H9 (cell line): ENCODE measurements at regions not wholly inside any gene's neighbourhood (a gene's known extent, or its start where the extent isn't known, plus 50 kb on each side); places are given as distances from the start of the nearest gene placed in this dataset.

Experiments used
- DNase-seq: peaks from one replicate; pipeline ENCODE4 v3.0.0-alpha.2; 2017
- H2AFZ ChIP-seq: one replicate; pipeline ENCODE4 v1.6.1; 2013; ENCODE audit warnings: mild to moderate bottlenecking, low read length, control low read depth, moderate library complexity
- H2AK5ac ChIP-seq: 2 replicates; pipeline ENCODE4 v1.6.1; 2013; ENCODE audit warnings: low read length, control low read depth, mixed read lengths; ENCODE audit not compliant: insufficient read length
- H2BK120ac ChIP-seq: one replicate; pipeline ENCODE4 v1.6.1; 2013; ENCODE audit warnings: low read depth, mild to moderate bottlenecking, low read length, control low read depth, inconsistent platforms; ENCODE audit not compliant: poor library complexity, severe bottlenecking
- H2BK12ac ChIP-seq: 2 replicates; pipeline ENCODE4 v1.6.1; 2013; ENCODE audit warnings: low read length, control low read depth, mixed read lengths, low read depth; ENCODE audit not compliant: insufficient read length
- H2BK15ac ChIP-seq: 2 replicates; pipeline ENCODE4 v1.6.1; 2013; ENCODE audit warnings: low read depth, low read length, control low read depth
- H2BK20ac ChIP-seq: one replicate; pipeline ENCODE4 v1.6.1; 2013; ENCODE audit warnings: low read depth, mild to moderate bottlenecking, low read length, control low read depth, inconsistent platforms; ENCODE audit not compliant: poor library complexity, severe bottlenecking
- H2BK5ac ChIP-seq: 2 replicates; pipeline ENCODE4 v1.6.1; 2013; ENCODE audit warnings: low read length, control low read depth, mixed read lengths; ENCODE audit not compliant: insufficient read length
- H3K14ac ChIP-seq: 2 replicates; pipeline ENCODE4 v1.6.1; 2013; ENCODE audit warnings: low read length, control low read depth; ENCODE audit not compliant: insufficient read depth
- H3K18ac ChIP-seq: 2 replicates; pipeline ENCODE4 v1.6.1; 2013; ENCODE audit warnings: low read depth, mild to moderate bottlenecking, mixed read lengths, low read length, control low read depth; ENCODE audit not compliant: insufficient read length
- H3K23ac ChIP-seq: 2 replicates; pipeline ENCODE4 v1.6.1; 2013; ENCODE audit warnings: low read length, control low read depth, mixed read lengths, low read depth; ENCODE audit not compliant: insufficient read length
- H3K23me2 ChIP-seq: 2 replicates; pipeline ENCODE4 v1.6.1; 2013; ENCODE audit warnings: low read depth, mild to moderate bottlenecking, mixed read lengths, low read length, control low read depth; ENCODE audit not compliant: insufficient read length, poor library complexity, severe bottlenecking
- H3K27ac ChIP-seq: 2 replicates; pipeline ENCODE4 v1.5.1; 2013; ENCODE audit warnings: low read length, control low read depth, mixed read lengths, low read depth; ENCODE audit not compliant: insufficient read length
- H3K27me3 ChIP-seq: 2 replicates; pipeline ENCODE4 v1.6.1; 2013; ENCODE audit warnings: low read length, control low read depth, inconsistent platforms; ENCODE audit not compliant: insufficient read depth
- H3K4ac ChIP-seq: 2 replicates; pipeline ENCODE4 v1.6.1; 2013; ENCODE audit warnings: low read depth, mild to moderate bottlenecking, control low read depth, inconsistent platforms, low read length, moderate library complexity
- H3K4me1 ChIP-seq: 2 replicates; pipeline ENCODE4 v1.6.1; 2013; ENCODE audit warnings: low read length, control low read depth, inconsistent platforms; ENCODE audit not compliant: insufficient read depth
- H3K4me2 ChIP-seq: 2 replicates; pipeline ENCODE4 v1.6.1; 2013; ENCODE audit warnings: low read length, control low read depth, mixed read lengths; ENCODE audit not compliant: insufficient read length, insufficient read depth
- H3K56ac ChIP-seq: 2 replicates; pipeline ENCODE4 v1.6.1; 2013; ENCODE audit warnings: low read depth, mild to moderate bottlenecking, mixed read lengths, low read length, control low read depth; ENCODE audit not compliant: insufficient read length
- H3K79me1 ChIP-seq: 2 replicates; pipeline ENCODE4 v1.6.1; 2013; ENCODE audit warnings: low read depth, mild to moderate bottlenecking, moderate library complexity, low read length, control low read depth, inconsistent platforms; ENCODE audit not compliant: insufficient read depth, poor library complexity, severe bottlenecking
- H3K79me2 ChIP-seq: 2 replicates; pipeline ENCODE4 v1.6.1; 2013; ENCODE audit warnings: low read length, control low read depth, inconsistent platforms; ENCODE audit not compliant: insufficient read depth
- H3K9ac ChIP-seq: 2 replicates; pipeline ENCODE4 v1.6.1; 2013; ENCODE audit warnings: low read length, control low read depth, mixed read lengths; ENCODE audit not compliant: insufficient read length; ENCODE audit errors: extremely low read depth
- H3K9me3 ChIP-seq: one replicate; pipeline ENCODE4 v1.6.1; 2013; ENCODE audit warnings: low read depth, low read length, inconsistent platforms; ENCODE audit not compliant: control insufficient read depth
- H3T11ph ChIP-seq: one replicate; pipeline ENCODE4 v1.6.1; 2013; ENCODE audit warnings: mild to moderate bottlenecking, low read length, control low read depth, inconsistent platforms
- H4K20me1 ChIP-seq: one replicate; pipeline ENCODE4 v1.6.1; 2013; ENCODE audit not compliant: control insufficient read depth, insufficient read length, insufficient read depth
- H4K5ac ChIP-seq: 2 replicates; pipeline ENCODE4 v1.6.1; 2013; ENCODE audit warnings: low read depth, mild to moderate bottlenecking, mixed read lengths, low read length, control low read depth; ENCODE audit not compliant: insufficient read length
- H4K8ac ChIP-seq: replicated peaks from 2 replicates; pipeline ENCODE4 v1.6.1; 2013; ENCODE audit warnings: low read length, control low read depth, mixed read lengths, low read depth; ENCODE audit not compliant: insufficient read length
- H4K91ac ChIP-seq: 2 replicates; pipeline ENCODE4 v1.6.1; 2013; ENCODE audit warnings: low read depth, mild to moderate bottlenecking, moderate library complexity, mixed read lengths, low read length, control low read depth; ENCODE audit not compliant: insufficient read length
- H3K27ac Mint-ChIP-seq, 3 experiments: 2 replicates in 2 of 3; 3 replicates in 1 of 3; pipeline ENCODE4 v1.8.0; 2020 to 2021; ENCODE audit warnings: mixed read lengths in 3 of 3, mild to moderate bottlenecking in 1 of 3, moderate library complexity in 1 of 3
- H3K27me3 Mint-ChIP-seq: 2 replicates; pipeline ENCODE4 v1.8.0; 2021; ENCODE audit warnings: low read depth, mild to moderate bottlenecking, moderate library complexity, mixed read lengths
- H3K36me3 Mint-ChIP-seq, 3 experiments: 2 replicates in 2 of 3; 3 replicates in 1 of 3; pipeline ENCODE4 v1.8.0; 2020 to 2021; ENCODE audit warnings: low read depth in 3 of 3, mixed read lengths in 3 of 3; ENCODE audit not compliant: insufficient read depth in 1 of 3
- H3K4me1 Mint-ChIP-seq, 2 experiments: 2 replicates each; pipeline ENCODE4 v1.8.0; 2020; ENCODE audit warnings: mixed read lengths in 2 of 2
- H3K4me3 Mint-ChIP-seq, 2 experiments: 2 replicates in 1 of 2; 3 replicates in 1 of 2; pipeline ENCODE4 v1.8.0; 2020 to 2021; ENCODE audit warnings: mild to moderate bottlenecking in 2 of 2, mixed read lengths in 2 of 2, moderate library complexity in 1 of 2
- H3K9me3 Mint-ChIP-seq, 2 experiments: 2 replicates in 1 of 2; 3 replicates in 1 of 2; pipeline ENCODE4 v1.8.0; 2020; ENCODE audit warnings: mild to moderate bottlenecking in 2 of 2, mixed read lengths in 2 of 2, moderate library complexity in 1 of 2
- CTCF ChIP-seq: fragments of 200-600 bp; sonication (generic); conservative IDR thresholded peaks from 3 replicates; pipeline ENCODE4 v1.8.0; 2021; ENCODE audit warnings: antibody characterized with exemption, mild to moderate bottlenecking
- WGBS: extraction: QIAGEN DNeasy Blood & Tissue Kit; methylation state at CpG from one replicate; pipeline ENCODE4 v1.1.7; 2013; ENCODE audit warnings: missing lambda C conversion rate, low lambda C conversion rate, mixed read lengths; ENCODE audit not compliant: insufficient read length; ENCODE audit errors: extremely low coverage; 5-methylcytosine and 5-hydroxymethylcytosine counted together

GRCh38 chr2:20553580-20553979 lies 97.3 kb downstream of the HS1BP3 start:
- Histone ChIP-seq H2BK15ac (no peak overlapping the region), H3K4me2 (no peak overlapping the region), H3K79me1 (no peaks in the 10 kb centered on the region), H2AK5ac (no peak overlapping the region), H3K27ac (no peak overlapping the region), H3K14ac (no peak overlapping the region), H4K91ac (no peak overlapping the region), H2AFZ (no peak overlapping the region), H3K23ac (no peak overlapping the region), H3K9me3 (no peaks in the 10 kb centered on the region), H4K5ac (no peak overlapping the region), H2BK120ac (no peak overlapping the region), H3K23me2 (no peaks in the 10 kb centered on the region), H3K4me1 (peaks cover 4% of the 10 kb centered on the region; the same call in 1 of the 2 replicates), H3K18ac (no peak overlapping the region), H3K79me2 (no peaks in the 10 kb centered on the region), H3K9ac (no peak overlapping the region), H4K20me1 (no peaks in the 10 kb centered on the region), H4K8ac (no peak overlapping the region), H2BK5ac (no peak overlapping the region), H3K4ac (no peak overlapping the region), H2BK20ac (no peak overlapping the region), H3T11ph (no peak overlapping the region), H2BK12ac (no peak overlapping the region), H3K56ac (no peak overlapping the region), H3K27me3 (no peaks in the 10 kb centered on the region)
- WGBS, result no CpG with 5 or more reads among the region's 5 CpGs
- Mint-ChIP-seq H3K4me1 (peaks cover 23 to 24% of the 10 kb centered on the region in 2 experiments), H3K4me3 (no peak overlapping the region), H3K36me3 (no peaks in the 10 kb centered on the region), H3K27me3 (peaks cover 7% of the 10 kb centered on the region), H3K27ac (no peak overlapping the region), H3K9me3 (no peaks in the 10 kb centered on the region)
- no peak for TF ChIP-seq CTCF
- no peak for DNase-seq
